ENCODE measurements at regions not wholly inside any gene's neighbourhood (a gene's known extent, or its start where the extent isn't known, plus 50 kb on each side); places are given as distances from the start of the nearest gene placed in this dataset.

GRCh38 chr4:179441596-179441995 lies 1999.4 kb upstream of the AGA start:
- DNase-seq (ENCODE audit: low read depth), result no peak

DNA sequence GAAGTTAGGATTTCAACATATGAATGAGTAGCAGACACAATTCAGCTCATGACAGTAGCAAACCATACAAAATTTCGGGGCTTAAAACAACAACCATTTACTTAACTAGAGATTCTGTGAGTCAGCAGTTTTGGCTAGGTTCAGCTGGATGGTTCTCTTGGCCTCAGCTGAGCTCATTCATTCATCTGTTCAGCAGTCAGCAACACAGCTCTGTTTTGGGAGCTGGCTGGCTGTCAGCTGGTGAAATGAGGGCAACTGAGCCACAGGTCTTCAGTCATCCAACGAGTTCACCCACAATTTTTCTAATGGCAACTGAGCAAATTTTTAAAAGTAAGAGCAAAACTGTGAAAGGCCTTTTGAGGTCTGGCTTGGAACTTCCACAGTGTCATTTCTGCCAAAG lies 2005.1 kb upstream of the AGA start:
- DNase-seq (ENCODE audit: low read depth), result no peak

DNA sequence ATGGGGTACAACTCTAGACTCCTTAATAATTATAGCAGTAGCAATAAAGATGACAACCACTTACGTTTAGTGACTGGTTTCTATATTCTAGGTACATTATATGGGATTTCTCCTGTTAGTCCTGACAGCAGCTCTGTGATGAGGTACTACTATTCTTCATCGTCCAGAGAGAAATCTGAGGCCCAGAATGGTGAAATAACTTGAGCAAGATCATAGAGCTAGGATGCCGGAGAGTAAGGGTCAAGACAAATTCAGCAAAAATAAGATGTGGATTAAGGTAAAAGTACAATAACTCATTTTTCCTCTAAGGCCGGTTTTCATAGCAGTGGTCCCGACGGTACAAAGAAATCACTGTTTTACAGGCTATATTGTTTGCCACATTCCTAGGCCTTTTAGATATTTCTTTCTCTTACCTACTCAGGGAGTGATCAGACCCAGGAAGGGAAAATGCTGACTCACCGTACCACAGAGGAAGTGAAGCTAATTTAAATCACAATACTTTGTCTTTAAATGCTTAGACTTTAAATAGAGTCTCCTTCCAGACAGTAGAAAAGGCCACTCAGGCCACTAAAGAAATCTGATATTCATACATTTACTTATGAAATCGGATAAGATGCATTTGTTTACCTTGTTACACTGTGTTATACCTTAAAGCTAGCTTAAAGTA lies 2023.0 kb upstream of the AGA start:
- DNase-seq (ENCODE audit: low read depth), result no peak

- DNase-seq (ENCODE audit: low read depth), result no peak
Observed at GRCh38 chr4:179467878-179468277, 2025.6 kb upstream of the AGA start.

DNA sequence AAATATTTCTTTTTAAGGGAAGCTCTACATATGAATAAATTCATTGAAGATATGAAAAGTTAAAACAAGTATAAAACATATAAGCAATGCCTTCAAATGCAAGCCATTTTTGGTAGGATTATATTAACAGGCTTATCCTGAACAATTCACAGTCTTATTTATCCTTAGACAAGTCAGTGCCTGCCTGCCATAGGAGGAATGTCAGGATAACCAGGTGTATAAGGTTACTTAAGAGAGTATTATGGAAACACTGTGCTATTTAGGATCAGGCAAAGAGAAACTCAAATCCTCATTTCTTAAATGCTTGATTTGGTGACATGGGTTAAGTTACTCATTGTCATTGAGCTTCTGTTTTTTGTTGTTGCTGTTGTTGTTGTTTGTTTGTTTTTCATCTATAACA lies 2029.9 kb upstream of the AGA start:
- no peak for DNase-seq (ENCODE audit: low read depth)

DNA sequence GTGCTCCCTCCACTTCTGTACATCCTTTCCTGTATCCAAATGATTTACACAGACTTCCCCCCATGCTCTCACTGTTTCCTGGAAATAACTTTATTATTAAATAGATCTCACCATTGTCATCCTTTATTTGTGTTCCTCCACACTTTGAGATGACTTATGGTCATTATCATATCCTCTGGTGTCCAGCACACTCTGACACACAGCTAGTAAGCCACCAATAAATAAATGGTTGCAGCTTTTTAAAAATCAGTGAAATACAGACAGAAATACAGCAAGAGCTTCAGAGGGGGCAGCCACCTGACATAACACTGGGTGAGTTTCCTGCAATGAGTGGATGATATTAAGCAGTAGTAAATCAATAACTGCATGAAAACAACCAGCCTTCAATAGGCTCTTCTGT lies 2036.4 kb upstream of the AGA start:
- DNase-seq (ENCODE audit: low read depth), result no peak

GRCh38 chr4:179485781-179486180 lies 2043.5 kb upstream of the AGA start:
- no peak for DNase-seq (ENCODE audit: low read depth)

- no peak for DNase-seq (ENCODE audit: low read depth)
Observed at GRCh38 chr4:179486570-179487335, 2044.5 kb upstream of the AGA start.

DNA sequence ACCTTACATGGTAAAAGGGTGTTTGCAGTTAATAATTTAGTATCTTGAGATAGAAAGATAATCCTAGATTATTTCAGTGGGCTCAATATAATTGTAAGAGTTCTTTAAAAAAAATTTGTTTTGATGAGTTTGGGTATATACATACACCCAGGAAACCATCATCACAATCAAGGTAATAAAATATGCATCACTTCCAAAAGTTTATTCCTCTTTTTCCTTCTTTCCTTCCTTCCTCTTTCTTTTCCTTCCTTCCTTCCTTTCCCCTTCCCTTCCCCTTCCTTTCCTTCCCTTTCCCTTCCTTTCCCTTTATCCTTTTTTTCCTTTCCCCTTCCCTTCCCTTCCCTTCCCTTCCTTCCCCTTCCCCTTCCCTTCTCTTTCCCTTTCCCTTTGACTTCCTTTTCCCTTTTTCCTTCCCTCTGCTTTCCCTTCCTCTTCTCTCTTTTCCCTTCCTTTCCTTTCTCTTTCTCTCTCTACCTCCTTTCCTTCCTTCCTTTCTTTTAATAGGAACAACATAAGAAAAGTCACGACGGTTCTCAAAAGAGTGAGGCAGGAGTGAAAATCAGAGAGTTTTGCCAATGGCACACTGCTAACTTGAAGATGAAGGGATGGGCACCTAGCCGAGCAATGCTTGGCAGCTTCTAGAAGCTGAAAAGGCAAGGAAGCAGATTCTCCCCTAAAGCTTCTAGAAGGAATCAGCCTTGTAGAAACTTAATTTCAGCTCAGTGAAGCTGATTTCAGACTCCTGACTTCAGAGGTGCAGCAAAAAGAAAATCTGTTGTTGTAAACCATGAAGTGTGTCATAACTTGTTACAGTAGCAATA lies 2050.2 kb upstream of the AGA start:
- DNase-seq (ENCODE audit: low read depth), result no peak

GRCh38 chr4:179503976-179504375 lies 2061.7 kb upstream of the AGA start:
- DNase-seq (ENCODE audit: low read depth), result no peak

DNA sequence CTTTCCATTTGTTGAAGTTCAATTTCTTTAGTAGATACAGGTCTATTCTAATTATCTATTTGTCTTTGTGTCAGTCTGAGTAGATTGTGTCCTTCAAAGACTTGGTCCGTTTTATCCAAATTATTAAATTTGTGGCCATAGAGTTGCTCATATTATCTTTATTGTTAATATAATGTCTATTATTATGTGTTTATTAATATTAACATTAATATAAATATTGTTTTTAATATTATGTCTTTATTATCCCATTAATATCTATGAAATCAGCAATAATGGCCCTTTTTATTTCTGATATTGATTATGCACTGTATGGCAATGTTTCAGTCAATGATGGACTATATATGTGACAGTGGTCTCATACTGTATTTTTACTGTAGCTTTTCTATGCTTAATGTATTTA lies 2067.3 kb upstream of the AGA start:
- no peak for DNase-seq (ENCODE audit: low read depth)

DNA sequence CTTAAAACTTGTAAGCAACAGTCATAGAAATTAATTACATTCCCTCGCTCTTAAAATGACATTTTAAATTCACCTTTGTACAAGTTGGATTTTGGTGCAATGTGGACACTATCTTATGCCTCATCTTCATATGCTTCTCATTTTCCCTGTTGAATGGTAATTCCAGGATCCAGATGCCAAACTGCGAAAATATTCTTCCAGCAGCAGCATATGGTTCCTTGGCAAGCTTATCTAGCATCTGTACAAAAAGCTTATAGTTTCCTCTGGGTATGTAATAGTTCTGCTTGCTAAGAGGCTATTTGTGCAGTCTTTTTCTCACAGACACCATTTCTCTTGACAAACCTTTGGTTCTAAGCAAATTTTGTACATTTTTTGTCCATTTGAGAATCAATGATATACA lies 2079.7 kb upstream of the AGA start:
- DNase-seq (ENCODE audit: low read depth), result no peak

DNA sequence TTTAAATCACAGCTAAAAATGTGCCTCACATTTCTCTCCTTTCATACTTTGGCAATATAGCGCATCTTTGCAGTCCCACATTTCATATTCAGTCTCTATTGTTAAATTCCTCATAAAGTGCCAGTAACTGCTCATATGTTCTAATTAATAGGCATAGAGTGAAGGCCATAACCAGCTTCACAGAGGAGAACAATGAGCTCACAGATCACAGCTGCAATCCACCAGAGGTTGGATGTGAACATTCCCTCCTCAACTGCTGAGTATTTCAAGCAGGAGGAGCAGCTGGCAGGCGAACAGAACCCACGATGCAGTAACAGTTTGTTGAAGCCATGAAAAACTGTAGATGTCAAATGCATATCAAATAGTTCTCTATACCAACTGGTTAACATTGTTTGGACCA lies 2088.7 kb upstream of the AGA start:
- no peak for DNase-seq (ENCODE audit: low read depth)

DNA sequence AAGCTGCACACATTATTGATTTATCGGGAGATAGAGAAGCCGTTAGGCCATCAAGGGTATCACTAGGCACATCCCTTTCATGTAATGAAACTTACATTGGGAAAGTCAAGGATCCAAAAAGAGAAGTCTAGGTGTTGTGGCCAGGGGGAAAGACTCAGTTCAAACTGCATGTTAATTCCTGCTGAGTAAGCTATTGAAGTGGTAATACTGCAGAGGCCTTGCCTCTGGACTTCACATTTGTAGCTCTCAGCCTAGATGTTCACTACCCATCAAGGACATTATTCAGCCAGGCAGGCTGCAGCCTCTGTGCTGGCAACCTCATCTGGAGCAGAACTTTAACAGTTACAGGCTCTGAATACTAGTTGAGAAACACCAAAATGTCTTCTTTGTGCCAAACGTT lies 2094.5 kb upstream of the AGA start:
- DNase-seq (ENCODE audit: low read depth), result no peak

GRCh38 chr4:179539641-179540040 lies 2097.4 kb upstream of the AGA start:
- no peak for DNase-seq (ENCODE audit: low read depth)

GRCh38 chr4:179543771-179544170 lies 2101.5 kb upstream of the AGA start:
- no peak for DNase-seq (ENCODE audit: low read depth)

DNA sequence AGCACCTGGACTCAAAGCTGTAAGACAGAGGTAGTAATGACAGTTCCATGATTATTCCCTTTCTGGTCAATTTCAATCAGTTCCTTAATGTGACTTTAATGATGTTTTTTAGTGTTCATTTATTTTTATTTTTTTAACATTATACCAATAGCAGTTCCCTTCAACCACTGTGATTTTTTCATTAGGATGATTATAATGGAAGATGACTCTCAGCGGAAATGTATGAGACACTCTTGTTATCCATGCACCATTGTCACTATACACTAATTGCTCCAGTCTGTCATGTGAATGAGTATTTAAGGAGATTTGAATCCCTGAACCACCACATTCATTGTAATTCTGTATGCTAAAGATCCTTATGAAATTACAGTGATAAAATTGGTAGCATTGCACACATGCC lies 2102.3 kb upstream of the AGA start:
- no peak for DNase-seq (ENCODE audit: low read depth)

DNA sequence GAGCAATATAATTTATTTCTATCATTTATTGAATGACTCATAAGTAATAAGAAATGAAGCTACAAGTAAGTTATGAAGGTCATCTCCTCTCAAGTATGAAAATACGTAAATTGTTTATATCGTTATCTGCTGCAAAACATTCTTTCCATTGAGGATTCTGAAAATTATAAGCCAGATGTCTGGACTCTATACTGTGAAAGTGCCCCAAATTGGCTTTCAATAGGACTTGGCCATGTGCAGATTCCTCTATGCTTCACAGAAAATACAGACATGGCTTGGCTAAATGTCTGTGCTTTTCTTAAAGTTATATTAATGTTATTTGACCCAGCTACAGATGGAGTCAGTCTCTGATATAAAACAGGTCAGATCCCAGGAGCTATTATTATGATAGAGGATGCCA lies 2109.9 kb upstream of the AGA start:
- DNase-seq (ENCODE audit: low read depth), result no peak

GRCh38 chr4:179563741-179564140 lies 2121.5 kb upstream of the AGA start:
- no peak for DNase-seq (ENCODE audit: low read depth)

DNA sequence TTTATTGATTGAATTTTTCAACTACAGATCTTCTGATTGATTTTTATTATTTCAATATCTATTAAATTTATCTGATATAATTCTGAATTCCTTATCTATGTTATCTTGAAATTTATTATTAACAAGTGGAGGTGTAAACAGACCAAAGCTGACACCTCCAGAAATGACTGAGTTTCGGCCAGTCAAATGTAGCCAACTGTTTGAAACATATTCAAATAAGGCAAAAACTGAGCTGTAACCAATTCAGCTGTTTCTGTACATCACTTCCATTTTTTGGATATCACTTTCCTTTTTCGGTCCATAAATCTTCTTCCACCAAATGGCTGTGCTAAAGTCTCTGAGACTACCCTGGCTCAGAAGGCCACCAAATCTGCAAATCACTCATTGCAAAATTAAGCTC lies 2127.3 kb upstream of the AGA start:
- DNase-seq (ENCODE audit: low read depth), result no peak

DNA sequence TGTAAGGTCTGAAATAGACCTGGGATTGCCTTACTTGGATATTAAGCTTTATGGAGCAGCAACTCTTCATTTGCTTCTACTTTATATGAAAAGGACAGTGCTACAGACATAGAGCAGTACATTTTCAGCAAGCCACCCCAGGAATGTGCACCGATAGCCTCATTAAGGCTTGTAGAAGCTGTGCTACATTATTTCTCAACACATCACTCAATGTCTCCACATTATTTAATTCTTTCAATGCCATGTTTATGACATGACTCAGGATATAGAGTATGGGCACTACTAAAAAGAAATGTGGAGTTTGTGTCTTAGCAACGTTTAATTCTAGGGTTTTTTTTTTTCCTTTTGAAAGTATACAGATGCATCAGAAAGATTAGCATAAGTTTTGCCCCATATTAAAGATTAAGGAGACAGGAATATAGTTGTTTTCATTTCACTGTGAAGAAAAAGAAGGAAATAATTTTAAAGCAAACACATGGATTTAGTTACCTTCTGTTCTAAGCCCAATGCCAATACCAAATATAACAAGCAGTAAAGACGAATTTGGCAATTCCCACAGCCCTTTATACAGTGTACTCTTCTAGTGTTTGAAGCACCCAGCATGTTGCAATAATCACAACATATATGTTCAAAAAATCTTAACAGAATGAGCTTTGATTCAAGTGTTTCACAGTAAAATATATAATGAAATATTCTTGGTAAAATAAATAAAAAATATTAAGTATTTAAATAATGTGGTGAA lies 2140.1 kb upstream of the AGA start:
- no peak for DNase-seq (ENCODE audit: low read depth)

DNA sequence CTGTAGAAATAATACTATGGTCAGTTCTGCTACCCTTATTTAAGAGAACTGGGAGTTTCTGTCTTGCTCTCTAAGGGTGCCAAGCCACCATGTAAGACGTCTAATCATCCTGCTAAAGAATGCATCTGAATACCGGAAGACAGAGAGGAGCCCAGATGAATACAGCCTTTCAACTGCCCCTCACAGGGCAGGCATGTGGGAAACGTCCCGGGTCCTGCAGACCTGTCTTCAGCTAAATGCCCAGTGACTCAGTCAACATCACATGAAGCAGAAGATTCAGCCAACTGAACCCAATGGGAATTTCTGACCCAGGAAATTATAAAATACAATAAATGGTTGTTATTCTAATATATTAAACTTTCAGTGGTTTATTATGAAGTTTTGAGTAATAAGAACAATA lies 2141.0 kb upstream of the AGA start:
- no peak for DNase-seq (ENCODE audit: low read depth)

Measured in GM04504 (cell line).